ENCODE measurements at regions not wholly inside any gene's neighbourhood (a gene's known extent, or its start where the extent isn't known, plus 50 kb on each side); places are given as distances from the start of the nearest gene placed in this dataset.

DNA sequence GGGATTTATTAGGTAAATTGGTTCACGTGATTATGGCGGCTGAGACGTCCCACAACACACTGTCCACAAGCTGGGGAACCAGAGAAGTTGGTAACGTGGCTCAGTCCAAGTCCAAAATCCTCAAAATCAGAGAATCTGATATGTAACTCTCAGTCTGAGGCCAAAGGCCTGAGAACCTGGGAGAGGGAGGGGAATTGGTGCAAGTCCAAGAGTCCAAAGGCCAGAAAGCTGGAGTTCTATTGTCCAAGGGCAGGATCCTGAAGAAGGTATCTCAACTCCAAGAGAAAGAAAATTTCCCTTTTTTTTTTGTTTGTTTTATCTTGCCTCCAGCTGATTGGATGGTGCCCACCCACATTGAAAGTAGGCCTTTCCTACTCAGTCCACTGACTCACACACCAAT, 83.8 kb downstream of the PRDM9 start:
- H3K27me3 ChIP-seq (ENCODE audit: insufficient read depth, low read depth), result no peaks in the 10 kb centered on the region
- no peaks in the 10 kb centered on the region for H3K36me3 ChIP-seq (ENCODE audit: low read depth)
- peaks cover 3% of the 10 kb centered on the region; the same call in 1 of the 2 replicates for H3K9me2 ChIP-seq (ENCODE audit: insufficient read depth)
- H2AFZ ChIP-seq, result no peak overlapping the region
- no peaks in the 10 kb centered on the region for H3K4me1 ChIP-seq (replicated peaks; ENCODE audit: insufficient read depth)
- no peak overlapping the region for H3K4me3 ChIP-seq
- H4K20me1 ChIP-seq (ENCODE audit: insufficient read depth), result no peaks in the 10 kb centered on the region
- H3F3A ChIP-seq (ENCODE audit: insufficient read depth, low read depth), result no peaks in the 10 kb centered on the region
- ChIA-PET POLR2A (ENCODE audit: unreplicated experiment) (no interaction called here), CTCF (no interaction called here)
- no TSS peak for BruUV-seq (replicated peaks)
- H3K9me3 ChIP-seq (ENCODE audit: insufficient read depth, low read depth), result no peaks in the 10 kb centered on the region
- intact Hi-C loops (cut with micrococcal nuclease; ENCODE audit: unreplicated experiment), result no loop called here
- DNase-seq, result no peak
- no peak for TF ChIP-seq EZH2 (IDR thresholded peaks at IDR 0.05; ENCODE audit: low read depth)
- TF ChIP-seq, protein P1, sequence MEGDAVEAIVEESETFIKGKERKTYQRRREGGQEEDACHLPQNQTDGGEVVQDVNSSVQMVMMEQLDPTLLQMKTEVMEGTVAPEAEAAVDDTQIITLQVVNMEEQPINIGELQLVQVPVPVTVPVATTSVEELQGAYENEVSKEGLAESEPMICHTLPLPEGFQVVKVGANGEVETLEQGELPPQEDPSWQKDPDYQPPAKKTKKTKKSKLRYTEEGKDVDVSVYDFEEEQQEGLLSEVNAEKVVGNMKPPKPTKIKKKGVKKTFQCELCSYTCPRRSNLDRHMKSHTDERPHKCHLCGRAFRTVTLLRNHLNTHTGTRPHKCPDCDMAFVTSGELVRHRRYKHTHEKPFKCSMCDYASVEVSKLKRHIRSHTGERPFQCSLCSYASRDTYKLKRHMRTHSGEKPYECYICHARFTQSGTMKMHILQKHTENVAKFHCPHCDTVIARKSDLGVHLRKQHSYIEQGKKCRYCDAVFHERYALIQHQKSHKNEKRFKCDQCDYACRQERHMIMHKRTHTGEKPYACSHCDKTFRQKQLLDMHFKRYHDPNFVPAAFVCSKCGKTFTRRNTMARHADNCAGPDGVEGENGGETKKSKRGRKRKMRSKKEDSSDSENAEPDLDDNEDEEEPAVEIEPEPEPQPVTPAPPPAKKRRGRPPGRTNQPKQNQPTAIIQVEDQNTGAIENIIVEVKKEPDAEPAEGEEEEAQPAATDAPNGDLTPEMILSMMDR (conservative IDR thresholded peaks at IDR 0.05), result no peak
- H3K4me2 ChIP-seq, result no peak overlapping the region
- no peak overlapping the region for H3K27ac ChIP-seq
- H3K79me2 ChIP-seq (ENCODE audit: low read depth), result no peaks in the 10 kb centered on the region

DNA sequence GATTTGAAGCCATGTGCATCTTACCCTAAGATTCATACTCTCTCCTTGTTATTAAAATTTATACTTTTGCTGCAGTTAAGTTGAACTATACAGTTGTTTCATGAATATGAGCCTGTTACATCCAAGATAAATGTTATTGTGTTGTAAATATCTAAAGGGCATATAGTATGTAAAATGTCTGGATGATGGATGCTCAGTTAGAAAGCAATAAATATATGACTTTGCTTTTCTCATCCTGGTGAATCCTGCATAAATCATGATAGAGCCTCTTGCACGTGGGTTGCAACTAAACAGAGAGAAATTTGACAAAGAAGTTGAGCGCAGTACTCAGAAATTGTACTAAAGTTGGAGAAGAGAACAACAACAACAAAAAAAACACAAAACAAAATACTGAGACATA, 99.5 kb downstream of the PRDM9 start:
- no peak for DNase-seq
- H3K36me3 ChIP-seq (ENCODE audit: low read depth), result no peaks in the 10 kb centered on the region
- H4K20me1 ChIP-seq (ENCODE audit: insufficient read depth), result no peaks in the 10 kb centered on the region
- no peak overlapping the region for H3K4me3 ChIP-seq
- no peaks in the 10 kb centered on the region for H3F3A ChIP-seq (ENCODE audit: insufficient read depth, low read depth)
- ChIA-PET POLR2A (ENCODE audit: unreplicated experiment) (no interaction called here), CTCF (no interaction called here)
- no peak overlapping the region for H3K4me2 ChIP-seq
- intact Hi-C loops (cut with micrococcal nuclease; ENCODE audit: unreplicated experiment), result no loop called here
- no peaks in the 10 kb centered on the region for H3K9me3 ChIP-seq (ENCODE audit: insufficient read depth, low read depth)
- no peaks in the 10 kb centered on the region for H3K27me3 ChIP-seq (ENCODE audit: insufficient read depth, low read depth)
- H3K4me1 ChIP-seq (replicated peaks; ENCODE audit: insufficient read depth), result no peaks in the 10 kb centered on the region
- no peak overlapping the region for H2AFZ ChIP-seq
- H3K9me2 ChIP-seq (ENCODE audit: insufficient read depth), result no peaks in the 10 kb centered on the region
- H3K27ac ChIP-seq, result no peak overlapping the region
- TF ChIP-seq, protein P1 (conservative IDR thresholded peaks at IDR 0.05), result no peak
- TF ChIP-seq EZH2 (IDR thresholded peaks at IDR 0.05; ENCODE audit: low read depth), result no peak
- H3K79me2 ChIP-seq (ENCODE audit: low read depth), result no peaks in the 10 kb centered on the region
- no TSS peak for BruUV-seq (replicated peaks)

DNA sequence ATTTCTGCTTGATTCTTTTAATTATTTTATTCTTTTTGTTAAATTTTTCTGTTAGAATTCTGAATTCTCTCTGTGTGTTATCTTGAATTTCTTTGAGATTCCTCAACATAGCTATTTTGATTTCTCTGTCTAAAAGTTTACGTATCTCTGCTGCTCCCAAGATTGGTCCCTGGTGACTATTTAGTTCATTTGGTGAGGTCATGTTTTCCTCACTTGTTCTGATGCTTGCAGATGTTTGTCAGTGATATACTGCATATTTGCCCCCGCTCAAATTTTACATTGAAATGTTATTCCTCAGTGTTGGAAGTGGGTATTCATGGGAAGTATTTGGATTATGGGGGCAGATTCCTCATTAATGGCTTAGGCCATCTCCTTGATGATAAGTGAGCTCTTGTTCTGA, 105.3 kb downstream of the PRDM9 start:
- POLR2A ChIA-PET (ENCODE audit: unreplicated experiment), result interaction anchor here (0.7 kb wide), 1 partner anchor 97 kb away, joined by 8 read pairs; no protein-coding TSS in a partner anchor
- Histone ChIP-seq H3K36me3 (ENCODE audit: low read depth) (no peaks in the 10 kb centered on the region), H3F3A (ENCODE audit: insufficient read depth, low read depth) (no peaks in the 10 kb centered on the region), H3K9me2 (ENCODE audit: insufficient read depth) (no peaks in the 10 kb centered on the region), H4K20me1 (ENCODE audit: insufficient read depth) (no peaks in the 10 kb centered on the region), H3K27me3 (ENCODE audit: insufficient read depth, low read depth) (no peaks in the 10 kb centered on the region), H3K79me2 (ENCODE audit: low read depth) (no peaks in the 10 kb centered on the region), H3K27ac (no peak overlapping the region), H3K4me1 (replicated peaks; ENCODE audit: insufficient read depth) (no peaks in the 10 kb centered on the region), H2AFZ (no peak overlapping the region), H3K9me3 (ENCODE audit: insufficient read depth, low read depth) (no peaks in the 10 kb centered on the region), H3K4me2 (no peak overlapping the region), H3K4me3 (no peak overlapping the region)
- TF ChIP-seq EZH2 (IDR thresholded peaks at IDR 0.05; ENCODE audit: low read depth), result no peak
- TF ChIP-seq, protein P1 (conservative IDR thresholded peaks at IDR 0.05), result no peak
- no peak for DNase-seq
- intact Hi-C loops (cut with micrococcal nuclease; ENCODE audit: unreplicated experiment), result no loop called here
- CTCF ChIA-PET, result no interaction called here
- no TSS peak for BruUV-seq (replicated peaks)

Measured in PC-9 (cell line).